ENCODE measurements at regions not wholly inside any gene's neighbourhood (a gene's known extent, or its start where the extent isn't known, plus 50 kb on each side); places are given as distances from the start of the nearest gene placed in this dataset.

DNA sequence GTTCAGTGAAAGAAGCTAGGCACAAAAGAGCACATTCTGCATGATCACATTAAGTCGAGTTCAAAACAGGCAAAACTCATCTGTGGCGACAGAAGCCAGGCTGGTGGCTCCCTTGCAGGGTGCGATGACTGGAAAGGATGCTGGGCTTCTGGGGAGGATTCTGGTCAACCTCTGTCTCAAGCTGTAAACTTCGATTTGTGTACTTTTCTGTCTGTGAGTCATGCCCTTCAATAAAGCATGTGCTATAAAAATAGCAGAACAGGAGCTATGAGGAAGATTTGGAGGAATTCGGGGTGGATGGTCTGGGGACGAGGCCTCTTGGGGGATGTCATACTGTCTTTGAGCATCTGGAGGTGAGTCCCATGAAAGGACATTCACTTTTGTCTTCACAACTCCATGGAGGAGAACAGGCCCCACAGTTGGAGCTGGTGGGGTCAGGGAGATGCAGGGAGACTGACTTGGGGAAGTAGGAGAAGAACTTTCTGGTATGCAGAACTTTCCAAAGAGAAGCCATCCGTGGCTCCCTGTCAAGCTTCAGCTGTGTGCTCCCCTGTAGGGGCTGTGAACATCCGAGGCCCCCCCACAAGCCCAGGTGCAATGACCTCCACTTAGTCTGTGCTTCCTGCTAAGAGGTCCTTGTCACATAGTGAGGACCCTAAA lies 77.8 kb upstream of the LINC01488 start:
- Histone ChIP-seq H3K4me2 (ENCODE audit: insufficient read depth, insufficient read length, low read length) (no peak overlapping the region), H4K20me1 (ENCODE audit: control insufficient read depth, insufficient read depth, insufficient read length) (no peaks in the 10 kb centered on the region), H3K79me2 (ENCODE audit: insufficient read depth, low read length) (no peaks in the 10 kb centered on the region), H2AFZ (ENCODE audit: low read length) (no peak overlapping the region), H3K79me1 (ENCODE audit: insufficient read depth, low read depth, low read length, poor library complexity, severe bottlenecking) (no peaks in the 10 kb centered on the region), H2BK120ac (ENCODE audit: low read depth, low read length, poor library complexity, severe bottlenecking) (no peak overlapping the region), H3K14ac (ENCODE audit: insufficient read depth, low read length) (no peak overlapping the region), H3K27me3 (ENCODE audit: insufficient read depth, low read length) (no peaks in the 10 kb centered on the region), H2AK5ac (ENCODE audit: insufficient read length, low read length) (no peak overlapping the region), H3K56ac (ENCODE audit: insufficient read length, low read depth, low read length) (no peak overlapping the region), H4K8ac (replicated peaks; ENCODE audit: insufficient read length, low read depth, low read length) (no peak overlapping the region), H4K5ac (ENCODE audit: insufficient read length, low read depth, low read length) (no peak overlapping the region), H3K23me2 (ENCODE audit: insufficient read length, low read depth, low read length, poor library complexity, severe bottlenecking) (no peaks in the 10 kb centered on the region), H3T11ph (ENCODE audit: low read length) (no peak overlapping the region), H3K9me3 (ENCODE audit: control insufficient read depth, low read depth, low read length) (no peaks in the 10 kb centered on the region), H2BK5ac (ENCODE audit: insufficient read length, low read length) (no peak overlapping the region), H3K23ac (ENCODE audit: insufficient read length, low read depth, low read length) (no peak overlapping the region), H3K9ac (ENCODE audit: extremely low read depth, insufficient read length, low read length) (no peak overlapping the region), H2BK15ac (ENCODE audit: low read depth, low read length) (no peak overlapping the region), H2BK20ac (ENCODE audit: low read depth, low read length, poor library complexity, severe bottlenecking) (no peak overlapping the region), H3K4me1 (ENCODE audit: insufficient read depth, low read length) (no peaks in the 10 kb centered on the region), H3K27ac (ENCODE audit: insufficient read length, low read depth, low read length) (no peak overlapping the region), H4K91ac (ENCODE audit: insufficient read length, low read depth, low read length) (no peak overlapping the region), H3K18ac (ENCODE audit: insufficient read length, low read depth, low read length) (no peak overlapping the region), H2BK12ac (ENCODE audit: insufficient read length, low read depth, low read length) (no peak overlapping the region), H3K4ac (ENCODE audit: low read depth, low read length) (no peak overlapping the region)
- DNase-seq, result no peak
- Mint-ChIP-seq H3K27ac (no peak overlapping the region), H3K27me3 (ENCODE audit: low read depth) (peaks cover 10% of the 10 kb centered on the region), H3K36me3 (ENCODE audit: insufficient read depth in 1 of 3, low read depth in 3 of 3) (peaks cover 0 to 4% (median 2%) of the 10 kb centered on the region in 3 experiments; a peak in 1 of 7 replicates), H3K4me3 (no peak overlapping the region), H3K4me1 (peaks cover 0 to 8% of the 10 kb centered on the region in 2 experiments; a peak in 2 of 4 replicates), H3K9me3 (peaks cover 4 to 11% of the 10 kb centered on the region in 2 experiments)
- no CpG with 5 or more reads among the region's 8 CpGs for WGBS (ENCODE audit: extremely low coverage, insufficient read length, low lambda C conversion rate)
- TF ChIP-seq, protein P1, sequence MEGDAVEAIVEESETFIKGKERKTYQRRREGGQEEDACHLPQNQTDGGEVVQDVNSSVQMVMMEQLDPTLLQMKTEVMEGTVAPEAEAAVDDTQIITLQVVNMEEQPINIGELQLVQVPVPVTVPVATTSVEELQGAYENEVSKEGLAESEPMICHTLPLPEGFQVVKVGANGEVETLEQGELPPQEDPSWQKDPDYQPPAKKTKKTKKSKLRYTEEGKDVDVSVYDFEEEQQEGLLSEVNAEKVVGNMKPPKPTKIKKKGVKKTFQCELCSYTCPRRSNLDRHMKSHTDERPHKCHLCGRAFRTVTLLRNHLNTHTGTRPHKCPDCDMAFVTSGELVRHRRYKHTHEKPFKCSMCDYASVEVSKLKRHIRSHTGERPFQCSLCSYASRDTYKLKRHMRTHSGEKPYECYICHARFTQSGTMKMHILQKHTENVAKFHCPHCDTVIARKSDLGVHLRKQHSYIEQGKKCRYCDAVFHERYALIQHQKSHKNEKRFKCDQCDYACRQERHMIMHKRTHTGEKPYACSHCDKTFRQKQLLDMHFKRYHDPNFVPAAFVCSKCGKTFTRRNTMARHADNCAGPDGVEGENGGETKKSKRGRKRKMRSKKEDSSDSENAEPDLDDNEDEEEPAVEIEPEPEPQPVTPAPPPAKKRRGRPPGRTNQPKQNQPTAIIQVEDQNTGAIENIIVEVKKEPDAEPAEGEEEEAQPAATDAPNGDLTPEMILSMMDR (conservative IDR thresholded peaks at IDR 0.05), result no peak

All from H9 (cell line).